ENCODE measurements at regions not wholly inside any gene's neighbourhood (a gene's known extent, or its start where the extent isn't known, plus 50 kb on each side); places are given as distances from the start of the nearest gene placed in this dataset.

- peaks cover 3% of the 10 kb centered on the region for H3K9me3 Mint-ChIP-seq (ENCODE audit: low read depth, unreplicated experiment)
- no peak for DNase-seq
- BruUV-seq (replicated peaks) = no TSS peak
- H3K27me3 Mint-ChIP-seq (ENCODE audit: unreplicated experiment) = no peaks in the 10 kb centered on the region
- H3K27ac Mint-ChIP-seq (ENCODE audit: unreplicated experiment) = no peak overlapping the region
- H3K4me3 Mint-ChIP-seq (ENCODE audit: low read depth, unreplicated experiment) = no peak overlapping the region
- peaks cover 4% of the 10 kb centered on the region for H3K4me1 Mint-ChIP-seq (ENCODE audit: low read depth, unreplicated experiment)
- no peaks in the 10 kb centered on the region for H3K36me3 Mint-ChIP-seq (ENCODE audit: insufficient read depth, unreplicated experiment)
- intact Hi-C loops (cut with micrococcal nuclease; ENCODE audit: unreplicated experiment) = no loop called here
- TF ChIP-seq CTCF (IDR thresholded peaks at IDR 0.05; ENCODE audit: unreplicated experiment) = no peak
- CTCF ChIA-PET = no interaction called here
Observed at GRCh38 chr10:92751827-92752226, 62.1 kb downstream of the HHEX start.

- no peaks in the 10 kb centered on the region for H3K27me3 Mint-ChIP-seq (ENCODE audit: unreplicated experiment)
- no peak for TF ChIP-seq CTCF (IDR thresholded peaks at IDR 0.05; ENCODE audit: unreplicated experiment)
- H3K4me1 Mint-ChIP-seq (ENCODE audit: low read depth, unreplicated experiment) = peaks cover 13% of the 10 kb centered on the region
- H3K36me3 Mint-ChIP-seq (ENCODE audit: insufficient read depth, unreplicated experiment) = no peaks in the 10 kb centered on the region
- CTCF ChIA-PET = no interaction called here
- no peak overlapping the region for H3K4me3 Mint-ChIP-seq (ENCODE audit: low read depth, unreplicated experiment)
- intact Hi-C loops (cut with micrococcal nuclease; ENCODE audit: unreplicated experiment) = no loop called here
- peaks cover 3% of the 10 kb centered on the region for H3K9me3 Mint-ChIP-seq (ENCODE audit: low read depth, unreplicated experiment)
- no TSS peak for BruUV-seq (replicated peaks)
- DNase-seq = no peak
- no peak overlapping the region for H3K27ac Mint-ChIP-seq (ENCODE audit: unreplicated experiment)
Observed at GRCh38 chr10:92753865-92754264, 64.1 kb downstream of the HHEX start.

GRCh38 chr10:92755725-92756124 lies 66.0 kb downstream of the HHEX start:
- CTCF ChIA-PET = no interaction called here
- no TSS peak for BruUV-seq (replicated peaks)
- intact Hi-C loops (cut with micrococcal nuclease; ENCODE audit: unreplicated experiment) = no loop called here
- H3K4me3 Mint-ChIP-seq (ENCODE audit: low read depth, unreplicated experiment) = no peak overlapping the region
- DNase-seq = no peak
- TF ChIP-seq CTCF (IDR thresholded peaks at IDR 0.05; ENCODE audit: unreplicated experiment) = no peak
- peaks cover 3% of the 10 kb centered on the region for H3K9me3 Mint-ChIP-seq (ENCODE audit: low read depth, unreplicated experiment)
- H3K4me1 Mint-ChIP-seq (ENCODE audit: low read depth, unreplicated experiment) = peaks cover 13% of the 10 kb centered on the region
- H3K36me3 Mint-ChIP-seq (ENCODE audit: insufficient read depth, unreplicated experiment) = no peaks in the 10 kb centered on the region
- H3K27me3 Mint-ChIP-seq (ENCODE audit: unreplicated experiment) = no peaks in the 10 kb centered on the region
- H3K27ac Mint-ChIP-seq (ENCODE audit: unreplicated experiment) = no peak overlapping the region

- BruUV-seq (replicated peaks) = no TSS peak
- no peak for TF ChIP-seq CTCF (IDR thresholded peaks at IDR 0.05; ENCODE audit: unreplicated experiment)
- DNase-seq = no peak
- no peak overlapping the region for H3K27ac Mint-ChIP-seq (ENCODE audit: unreplicated experiment)
- H3K36me3 Mint-ChIP-seq (ENCODE audit: insufficient read depth, unreplicated experiment) = no peaks in the 10 kb centered on the region
- H3K27me3 Mint-ChIP-seq (ENCODE audit: unreplicated experiment) = no peaks in the 10 kb centered on the region
- no peak overlapping the region for H3K4me3 Mint-ChIP-seq (ENCODE audit: low read depth, unreplicated experiment)
- H3K9me3 Mint-ChIP-seq (ENCODE audit: low read depth, unreplicated experiment) = peaks cover 3% of the 10 kb centered on the region
- peaks cover 13% of the 10 kb centered on the region for H3K4me1 Mint-ChIP-seq (ENCODE audit: low read depth, unreplicated experiment)
- intact Hi-C loops (cut with micrococcal nuclease; ENCODE audit: unreplicated experiment) = no loop called here
- CTCF ChIA-PET = no interaction called here
Observed at GRCh38 chr10:92756201-92757065, 66.7 kb downstream of the HHEX start.
